ENCODE measurements at regions not wholly inside any gene's neighbourhood (a gene's known extent, or its start where the extent isn't known, plus 50 kb on each side); places are given as distances from the start of the nearest gene placed in this dataset.

GRCh38 chr9:78767490-78767889 is 470.6 kb downstream of the PSAT1 start:
- TF ChIP-seq POLR2A (IDR thresholded peaks at IDR 0.05) (no peak), POLR2AphosphoS5 (IDR thresholded peaks at IDR 0.05) (no peak)
- TF ChIP-seq, protein P1, sequence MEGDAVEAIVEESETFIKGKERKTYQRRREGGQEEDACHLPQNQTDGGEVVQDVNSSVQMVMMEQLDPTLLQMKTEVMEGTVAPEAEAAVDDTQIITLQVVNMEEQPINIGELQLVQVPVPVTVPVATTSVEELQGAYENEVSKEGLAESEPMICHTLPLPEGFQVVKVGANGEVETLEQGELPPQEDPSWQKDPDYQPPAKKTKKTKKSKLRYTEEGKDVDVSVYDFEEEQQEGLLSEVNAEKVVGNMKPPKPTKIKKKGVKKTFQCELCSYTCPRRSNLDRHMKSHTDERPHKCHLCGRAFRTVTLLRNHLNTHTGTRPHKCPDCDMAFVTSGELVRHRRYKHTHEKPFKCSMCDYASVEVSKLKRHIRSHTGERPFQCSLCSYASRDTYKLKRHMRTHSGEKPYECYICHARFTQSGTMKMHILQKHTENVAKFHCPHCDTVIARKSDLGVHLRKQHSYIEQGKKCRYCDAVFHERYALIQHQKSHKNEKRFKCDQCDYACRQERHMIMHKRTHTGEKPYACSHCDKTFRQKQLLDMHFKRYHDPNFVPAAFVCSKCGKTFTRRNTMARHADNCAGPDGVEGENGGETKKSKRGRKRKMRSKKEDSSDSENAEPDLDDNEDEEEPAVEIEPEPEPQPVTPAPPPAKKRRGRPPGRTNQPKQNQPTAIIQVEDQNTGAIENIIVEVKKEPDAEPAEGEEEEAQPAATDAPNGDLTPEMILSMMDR (IDR thresholded peaks at IDR 0.05), result no peak

Data from transverse colon (tissue), 4 donors.